HepG2 (cell line): ENCODE measurements at regions not wholly inside any gene's neighbourhood (a gene's known extent, or its start where the extent isn't known, plus 50 kb on each side); places are given as distances from the start of the nearest gene placed in this dataset.

ENCODE experiments used
- ATAC-seq: fragments of 200-7000 bp; cut with Tn5 transposase; 3 replicates; pipeline ENCODE4 v1.9.1; 2020; ENCODE audit warnings: mild to moderate bottlenecking, moderate library complexity
- BruUV-seq: library from RNA; stranded (reverse); fragments of 400-500 nt; replicated peaks from 2 replicates; lab custom pipeline; 2021; lab: Mats Ljungman, UMichigan
- CTCF ChIA-PET: fragments of 300-600 bp; formaldehyde crosslinking; extraction: SDS; loops from one replicate; lab custom pipeline; 2021; ENCODE audit warnings: low total read pairs, inconsistent platforms, low intra/inter-chr PET ratio; lab: Yijun Ruan, JAX
- POLR2A ChIA-PET: fragments of 350-600 bp; sonication (Branson Sonifier 250); formaldehyde crosslinking; loops from one replicate; lab custom pipeline; 2020; ENCODE audit warnings: antibody characterized with exemption, inconsistent platforms; lab: Yijun Ruan, JAX
- DNase-seq: peaks from one replicate; pipeline ENCODE4 v3.0.0-alpha.2; 2015; ENCODE audit warnings: low spot score
- FAIRE-seq: peaks from 3 replicates; lab custom pipeline; 2011; peaks lifted over from hg19 to GRCh38; lab: Jason Lieb, UNC
- H2AFZ ChIP-seq: one replicate; pipeline ENCODE4 v1.6.1; 2011; ENCODE audit warnings: low read length, inconsistent platforms
- H3K27ac ChIP-seq: fragments of 300-600 bp; 3 replicates; pipeline ENCODE4 v1.8.0; 2011; ENCODE audit warnings: mixed run types, mild to moderate bottlenecking, mixed read lengths, low read length, inconsistent platforms; ENCODE audit not compliant: insufficient read depth; ENCODE audit errors: extremely low read length
- H3K27me3 ChIP-seq, 2 experiments: fragments of 200-600 bp in 1 of 2; 2 replicates in 1 of 2; 3 replicates in 1 of 2; pipeline versions ENCODE4 v1.6.0 to v1.8.0; 2011; ENCODE audit warnings: low read length in 2 of 2, mild to moderate bottlenecking in 2 of 2, moderate library complexity in 2 of 2, inconsistent platforms in 1 of 2; ENCODE audit not compliant: insufficient read depth in 2 of 2, control insufficient read depth in 1 of 2
- H3K36me3 ChIP-seq, 2 experiments: fragments of 200-600 bp in 1 of 2; replicated peaks in 1 of 2; 2 replicates in 1 of 2; 3 replicates in 1 of 2; pipeline versions ENCODE4 v1.5.1 to v1.8.0; 2011; ENCODE audit warnings: low read length in 2 of 2, inconsistent platforms in 1 of 2; ENCODE audit not compliant: insufficient read depth in 2 of 2, control insufficient read depth in 1 of 2
- H3K4me1 ChIP-seq: 2 replicates; pipeline ENCODE4 v1.5.1; 2012; ENCODE audit warnings: low read length, inconsistent platforms; ENCODE audit not compliant: insufficient read depth
- H3K4me2 ChIP-seq: 2 replicates; pipeline ENCODE4 v1.6.0; 2011; ENCODE audit warnings: low read depth, low read length, inconsistent platforms
- H3K4me3 ChIP-seq, 3 experiments: fragments of 200-600 bp in 1 of 3; sonication (generic), shearing (Covaris generic) in 1 of 3; replicated peaks in 1 of 3; 2 replicates each; pipeline ENCODE4 v1.5.1; 2011 to 2016; ENCODE audit warnings: low read length in 3 of 3, inconsistent platforms in 2 of 3, low read depth in 2 of 3, mild to moderate bottlenecking in 2 of 3, control low read depth in 1 of 3, mixed read lengths in 1 of 3; ENCODE audit not compliant: insufficient read depth in 1 of 3
- H3K79me2 ChIP-seq: one replicate; pipeline ENCODE4 v1.6.1; 2011; ENCODE audit warnings: low read length, inconsistent platforms; ENCODE audit not compliant: insufficient read depth
- H3K9ac ChIP-seq: 2 replicates; pipeline ENCODE4 v1.6.0; 2011; ENCODE audit warnings: mild to moderate bottlenecking, low read depth, low read length, inconsistent platforms; ENCODE audit not compliant: insufficient read depth
- H3K9me3 ChIP-seq: 2 replicates; pipeline ENCODE4 v1.5.1; 2012; ENCODE audit warnings: mild to moderate bottlenecking, low read length
- H4K20me1 ChIP-seq: 2 replicates; pipeline ENCODE4 v1.6.0; 2011; ENCODE audit warnings: inconsistent platforms, mild to moderate bottlenecking, low read length, moderate library complexity; ENCODE audit not compliant: insufficient read depth
- ARID2 ChIP-seq: sonication (generic); formaldehyde crosslinking; IDR thresholded peaks from 2 replicates; pipeline ENCODE4 v1.8.1; 2022; ENCODE audit warnings: mild to moderate bottlenecking, missing genetic modification reagents, borderline replicate concordance
- CCAR2 ChIP-seq: fragments of 200-400 bp; formaldehyde crosslinking; optimal IDR thresholded peaks from 2 replicates; pipeline ENCODE3; 2018; ENCODE audit warnings: low read depth, mild to moderate bottlenecking, low read length, moderate library complexity
- DMAP1 ChIP-seq: IDR thresholded peaks from 2 replicates; pipeline ENCODE4 v1.6.1; 2016
- DRAP1 ChIP-seq: IDR thresholded peaks from 2 replicates; pipeline ENCODE4 v1.6.1; 2016; ENCODE audit warnings: missing genetic modification reagents, missing compliant biosample characterization
- EHMT2 ChIP-seq: fragments of 200-600 bp; sonication (generic); IDR thresholded peaks from 2 replicates; pipeline ENCODE4 v1.7.0; 2017; ENCODE audit warnings: antibody characterized with exemption, low read depth, low read length, borderline replicate concordance
- MTA1 ChIP-seq: sonication (generic); formaldehyde crosslinking; IDR thresholded peaks from 2 replicates; pipeline ENCODE4 v1.4.0; 2020; ENCODE audit warnings: missing genetic modification reagents, mild to moderate bottlenecking, borderline replicate concordance
- YEATS4 ChIP-seq: sonication (generic); formaldehyde crosslinking; IDR thresholded peaks from 2 replicates; pipeline ENCODE4 v1.4.0; 2020; ENCODE audit warnings: missing genetic modification reagents, borderline replicate concordance
- ZKSCAN1 ChIP-seq: fragments of 150-350 bp; IDR thresholded peaks from 2 replicates; pipeline ENCODE4 v1.6.1; 2014; ENCODE audit warnings: low read length
- ZMYM2 ChIP-seq: sonication (generic); formaldehyde crosslinking; IDR thresholded peaks from 2 replicates; pipeline ENCODE4 v1.8.0; 2022; ENCODE audit warnings: mild to moderate bottlenecking, missing genetic modification reagents
- ZNF30 ChIP-seq: sonication (generic); formaldehyde crosslinking; IDR thresholded peaks from 2 replicates; pipeline ENCODE4 v1.5.0; 2020; ENCODE audit warnings: mild to moderate bottlenecking, missing genetic modification reagents
- ZNF781 ChIP-seq: sonication (generic); formaldehyde crosslinking; IDR thresholded peaks from 2 replicates; pipeline ENCODE4 v1.5.1; 2020; ENCODE audit warnings: borderline replicate concordance, mild to moderate bottlenecking, missing genetic modification reagents; ENCODE audit errors: not compliant biosample characterization
- WGBS: methylation state at CpG from one replicate; pipeline ENCODE4 v1.1.6; 2017; ENCODE audit warnings: low lambda C conversion rate; 5-methylcytosine and 5-hydroxymethylcytosine counted together
- in situ Hi-C: cut with HindIII; loops from 2 replicates; pipeline ENCODE4 v1.10.0; 2017; ENCODE audit warnings: low pct_unique_long_range_greater_than_20kb; ENCODE audit not compliant: extremely low pct_ligation_motif_present
- intact Hi-C: fragments of 100-400 bp; cut with micrococcal nuclease; formaldehyde crosslinking; loops from one replicate; pipeline ENCODE4 v1.10.0; 2022; ENCODE audit not compliant: unreplicated experiment
- TF ChIP-seq, protein P1 (sequence below): sonication (generic); formaldehyde crosslinking; IDR thresholded peaks from 2 replicates; pipeline ENCODE4 v1.4.0; 2020; ENCODE audit warnings: missing genetic modification reagents

GRCh38 chr1:221800831-221801230, 58.9 kb upstream of the DUSP10 start:
- Histone ChIP-seq H3K36me3 (no peaks in the 10 kb centered on the region), H3K4me3 (no peak overlapping the region), H3K4me1 (no peaks in the 10 kb centered on the region), H3K4me2 (no peak overlapping the region), H3K9ac (no peak overlapping the region), H3K27me3 (no peaks in the 10 kb centered on the region), H3K79me2 (no peaks in the 10 kb centered on the region), H4K20me1 (no peaks in the 10 kb centered on the region), H2AFZ (no peak overlapping the region), H3K9me3 (peaks cover 8% of the 10 kb centered on the region), H3K27ac (no peak overlapping the region)
- ChIA-PET POLR2A (no interaction called here), CTCF (no interaction called here)
- no TSS peak for BruUV-seq
- DNase-seq (no peak), FAIRE-seq (no peak), ATAC-seq (no peak)
- in situ Hi-C loops = no loop called here
- intact Hi-C loops = no loop called here
- no peak for TF ChIP-seq ZNF30
- no peak for TF ChIP-seq EHMT2
- TF ChIP-seq, protein P1, sequence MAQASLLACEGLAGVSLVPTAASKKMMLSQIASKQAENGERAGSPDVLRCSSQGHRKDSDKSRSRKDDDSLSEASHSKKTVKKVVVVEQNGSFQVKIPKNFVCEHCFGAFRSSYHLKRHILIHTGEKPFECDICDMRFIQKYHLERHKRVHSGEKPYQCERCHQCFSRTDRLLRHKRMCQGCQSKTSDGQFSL = no peak
- TF ChIP-seq ARID2 = no peak
- TF ChIP-seq ZNF781 (CRISPR knock-in tag) = no peak
- no peak for TF ChIP-seq CCAR2
- WGBS = 2% methylated on average over 2 of the region's 3 CpGs

DNA sequence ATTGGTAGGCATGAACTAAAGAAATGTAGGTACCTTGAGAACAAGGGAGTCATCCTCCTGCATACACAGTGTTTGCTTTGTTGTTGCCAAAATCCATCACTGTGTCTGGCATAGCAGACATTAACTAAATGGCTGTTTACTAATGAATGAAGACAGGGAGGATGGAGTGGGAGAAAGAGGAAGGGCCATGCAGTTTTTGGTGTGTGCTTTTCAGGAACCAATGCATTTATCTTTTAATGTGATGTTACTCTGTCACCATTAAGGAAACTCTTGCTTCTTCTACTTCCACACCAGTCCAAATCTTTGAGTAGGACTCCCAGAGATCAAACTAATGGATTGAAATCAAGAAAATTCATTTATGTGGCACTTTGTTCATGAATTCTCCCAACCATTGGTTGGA, 55.6 kb upstream of the DUSP10 start:
- H2AFZ ChIP-seq = no peak overlapping the region
- in situ Hi-C loops = no loop called here
- DNase-seq = no peak

More for the DNA sequence above, 55.6 kb upstream of the DUSP10 start:
- no peak for FAIRE-seq
- CTCF ChIA-PET = no interaction called here
- no peak overlapping the region for H3K4me2 ChIP-seq
- no peak for ATAC-seq
- no peak overlapping the region for H3K27ac ChIP-seq
- H4K20me1 ChIP-seq = no peaks in the 10 kb centered on the region
- H3K79me2 ChIP-seq = no peaks in the 10 kb centered on the region
- H3K36me3 ChIP-seq = no peaks in the 10 kb centered on the region
- no peaks in the 10 kb centered on the region for H3K4me1 ChIP-seq
- H3K9ac ChIP-seq = no peak overlapping the region
- POLR2A ChIA-PET = no interaction called here
- no peak overlapping the region for H3K4me3 ChIP-seq
- peaks cover 8% of the 10 kb centered on the region for H3K9me3 ChIP-seq
- intact Hi-C loops = no loop called here
- 0 out of 5 replicates have a peak, but pooled peaks cover 0 to 1% of the 10 kb centered on the region in 2 experiments for H3K27me3 ChIP-seq
- BruUV-seq = no TSS peak
- TF ChIP-seq ZMYM2 (CRISPR knock-in tag) = no peak
- TF ChIP-seq YEATS4 (CRISPR knock-in tag) = no peak
- no peak for TF ChIP-seq MTA1 (CRISPR knock-in tag)
- TF ChIP-seq ZKSCAN1 = no peak
- no peak for TF ChIP-seq DMAP1 (CRISPR knock-in tag)
- no peak for TF ChIP-seq DRAP1 (CRISPR knock-in tag)
